ENCODE measurements at regions not wholly inside any gene's neighbourhood (a gene's known extent, or its start where the extent isn't known, plus 50 kb on each side); places are given as distances from the start of the nearest gene placed in this dataset.

DNA sequence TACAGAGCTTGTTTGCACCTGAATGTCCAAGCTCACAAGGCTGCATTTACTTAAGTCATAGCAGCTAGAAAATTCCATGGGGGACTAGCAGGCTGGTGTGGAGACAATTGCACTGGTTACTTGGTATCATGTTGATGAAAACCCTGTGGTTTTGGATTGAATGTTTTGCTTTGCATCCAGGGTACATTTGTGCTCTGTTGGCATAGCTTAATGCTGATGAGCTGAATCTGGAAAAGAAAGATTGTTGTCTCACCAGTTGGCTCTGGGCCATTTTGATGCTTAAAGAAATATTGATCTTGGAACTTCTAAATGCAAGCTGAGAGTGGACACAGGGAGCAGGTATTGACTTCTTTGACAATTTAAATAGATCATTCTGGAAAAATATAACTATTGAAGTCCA lies 122.5 kb upstream of the MBL2 start:
- peaks cover 6% of the 10 kb centered on the region in 2 experiments for H3K4me1 Mint-ChIP-seq
- no peak for DNase-seq
- H4K20me1 ChIP-seq (ENCODE audit: control insufficient read depth, insufficient read depth, insufficient read length): no peaks in the 10 kb centered on the region
- no peaks in the 10 kb centered on the region for H3K9me3 ChIP-seq (ENCODE audit: control insufficient read depth, low read depth, low read length)
- no peak overlapping the region for H3K9ac ChIP-seq (ENCODE audit: extremely low read depth, insufficient read length, low read length)
- no peaks in the 10 kb centered on the region for H3K23me2 ChIP-seq (ENCODE audit: insufficient read length, low read depth, low read length, poor library complexity, severe bottlenecking)
- no peak overlapping the region for H3K27ac Mint-ChIP-seq
- H3K56ac ChIP-seq (ENCODE audit: insufficient read length, low read depth, low read length): no peak overlapping the region
- no peak overlapping the region for H2BK15ac ChIP-seq (ENCODE audit: low read depth, low read length)
- no peak overlapping the region for H2AK5ac ChIP-seq (ENCODE audit: insufficient read length, low read length)
- peak overlapping the region; percentile 60 for H2BK20ac ChIP-seq (ENCODE audit: low read depth, low read length, poor library complexity, severe bottlenecking)
- no peak overlapping the region for H2BK12ac ChIP-seq (ENCODE audit: insufficient read length, low read depth, low read length)
- no peak overlapping the region for H4K91ac ChIP-seq (ENCODE audit: insufficient read length, low read depth, low read length)
- no peaks in the 10 kb centered on the region for H3K79me1 ChIP-seq (ENCODE audit: insufficient read depth, low read depth, low read length, poor library complexity, severe bottlenecking)
- H3K18ac ChIP-seq (ENCODE audit: insufficient read length, low read depth, low read length): no peak overlapping the region
- H3K9me3 Mint-ChIP-seq: peaks cover 3 to 4% of the 10 kb centered on the region in 2 experiments; a peak in 2 of 5 replicates
- no peaks in the 10 kb centered on the region for H3K79me2 ChIP-seq (ENCODE audit: insufficient read depth, low read length)
- no peak overlapping the region for H4K8ac ChIP-seq (replicated peaks; ENCODE audit: insufficient read length, low read depth, low read length)
- TF ChIP-seq, protein P1, sequence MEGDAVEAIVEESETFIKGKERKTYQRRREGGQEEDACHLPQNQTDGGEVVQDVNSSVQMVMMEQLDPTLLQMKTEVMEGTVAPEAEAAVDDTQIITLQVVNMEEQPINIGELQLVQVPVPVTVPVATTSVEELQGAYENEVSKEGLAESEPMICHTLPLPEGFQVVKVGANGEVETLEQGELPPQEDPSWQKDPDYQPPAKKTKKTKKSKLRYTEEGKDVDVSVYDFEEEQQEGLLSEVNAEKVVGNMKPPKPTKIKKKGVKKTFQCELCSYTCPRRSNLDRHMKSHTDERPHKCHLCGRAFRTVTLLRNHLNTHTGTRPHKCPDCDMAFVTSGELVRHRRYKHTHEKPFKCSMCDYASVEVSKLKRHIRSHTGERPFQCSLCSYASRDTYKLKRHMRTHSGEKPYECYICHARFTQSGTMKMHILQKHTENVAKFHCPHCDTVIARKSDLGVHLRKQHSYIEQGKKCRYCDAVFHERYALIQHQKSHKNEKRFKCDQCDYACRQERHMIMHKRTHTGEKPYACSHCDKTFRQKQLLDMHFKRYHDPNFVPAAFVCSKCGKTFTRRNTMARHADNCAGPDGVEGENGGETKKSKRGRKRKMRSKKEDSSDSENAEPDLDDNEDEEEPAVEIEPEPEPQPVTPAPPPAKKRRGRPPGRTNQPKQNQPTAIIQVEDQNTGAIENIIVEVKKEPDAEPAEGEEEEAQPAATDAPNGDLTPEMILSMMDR (conservative IDR thresholded peaks at IDR 0.05): no peak
- H3K14ac ChIP-seq (ENCODE audit: insufficient read depth, low read length): no peak overlapping the region
- no peaks in the 10 kb centered on the region for H3K4me1 ChIP-seq (ENCODE audit: insufficient read depth, low read length)
- H3K27ac ChIP-seq (ENCODE audit: insufficient read length, low read depth, low read length): no peak overlapping the region
- H2BK5ac ChIP-seq (ENCODE audit: insufficient read length, low read length): no peak overlapping the region
- no peak overlapping the region for H2BK120ac ChIP-seq (ENCODE audit: low read depth, low read length, poor library complexity, severe bottlenecking)
- H3K4me3 Mint-ChIP-seq: no peak overlapping the region
- H3K23ac ChIP-seq (ENCODE audit: insufficient read length, low read depth, low read length): no peak overlapping the region
- no peak overlapping the region for H3K4me2 ChIP-seq (ENCODE audit: insufficient read depth, insufficient read length, low read length)
- H3T11ph ChIP-seq (ENCODE audit: low read length): no peak overlapping the region
- H3K27me3 Mint-ChIP-seq (ENCODE audit: low read depth): no peaks in the 10 kb centered on the region
- peaks cover 6 to 17% (median 10%) of the 10 kb centered on the region in 3 experiments; a peak in 6 of 7 replicates for H3K36me3 Mint-ChIP-seq (ENCODE audit: insufficient read depth in 1 of 3, low read depth in 3 of 3)
- no peak overlapping the region for H3K4ac ChIP-seq (ENCODE audit: low read depth, low read length)
- H2AFZ ChIP-seq (ENCODE audit: low read length): no peak overlapping the region
- no peak overlapping the region for H4K5ac ChIP-seq (ENCODE audit: insufficient read length, low read depth, low read length)
- no peaks in the 10 kb centered on the region for H3K27me3 ChIP-seq (ENCODE audit: insufficient read depth, low read length)
